TTC549 (cell line): ENCODE measurements at regions not wholly inside any gene's neighbourhood (a gene's known extent, or its start where the extent isn't known, plus 50 kb on each side); places are given as distances from the start of the nearest gene placed in this dataset.

Experiments used
- FAIRE-seq: peaks from 2 replicates; lab custom pipeline; 2012; peaks lifted over from hg19 to GRCh38; lab: Jason Lieb, UNC

DNA sequence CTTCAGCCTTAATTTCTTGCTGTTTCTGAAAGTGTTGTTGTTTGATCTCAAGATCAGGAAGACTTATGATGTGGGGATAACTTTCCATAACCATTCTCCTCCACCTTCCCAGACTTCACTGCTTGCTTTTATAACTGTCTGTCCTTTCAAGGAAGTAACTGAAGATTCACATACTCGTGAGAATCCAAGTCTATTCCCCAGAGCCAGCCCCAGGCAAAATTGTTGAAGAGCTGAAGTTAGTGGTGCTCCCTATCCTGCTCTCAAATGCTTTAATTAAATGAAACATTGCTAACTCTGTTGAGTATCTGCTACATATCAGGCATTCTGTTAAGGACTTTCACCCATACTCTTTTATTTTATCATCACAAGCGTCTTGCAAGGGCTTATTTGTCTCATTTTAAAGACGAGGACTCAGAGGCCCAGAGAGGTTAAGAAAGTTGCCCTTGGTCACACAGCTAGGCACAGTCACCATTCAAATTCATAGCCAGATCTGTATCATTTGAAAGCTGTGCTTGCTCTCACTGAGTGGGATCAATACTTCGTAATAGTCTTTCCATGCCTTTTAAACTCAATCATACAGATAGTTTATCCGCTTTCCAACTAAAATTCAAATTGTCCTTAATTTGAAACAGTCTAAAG lies 189.8 kb upstream of the TCF4 start:
- no peak for FAIRE-seq

DNA sequence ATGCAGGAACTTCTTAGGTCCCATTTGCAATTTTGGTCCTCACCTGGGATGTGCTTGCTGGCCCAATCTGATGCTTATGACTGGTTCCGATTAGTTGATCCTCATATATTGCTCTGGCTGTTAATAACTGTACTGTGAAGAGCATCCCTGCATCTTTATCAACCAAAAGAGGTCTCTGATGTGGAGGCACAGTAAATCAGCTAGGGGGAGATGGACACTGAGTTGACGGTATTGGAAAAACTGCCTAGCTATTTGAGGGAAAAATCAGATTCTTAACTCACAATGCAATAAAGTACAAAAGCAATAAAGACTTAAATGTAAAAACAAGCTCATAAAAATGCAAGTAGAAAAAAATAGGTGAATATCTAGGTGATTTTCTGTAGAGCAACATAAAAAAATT lies 188.0 kb upstream of the TCF4 start:
- no peak for FAIRE-seq

DNA sequence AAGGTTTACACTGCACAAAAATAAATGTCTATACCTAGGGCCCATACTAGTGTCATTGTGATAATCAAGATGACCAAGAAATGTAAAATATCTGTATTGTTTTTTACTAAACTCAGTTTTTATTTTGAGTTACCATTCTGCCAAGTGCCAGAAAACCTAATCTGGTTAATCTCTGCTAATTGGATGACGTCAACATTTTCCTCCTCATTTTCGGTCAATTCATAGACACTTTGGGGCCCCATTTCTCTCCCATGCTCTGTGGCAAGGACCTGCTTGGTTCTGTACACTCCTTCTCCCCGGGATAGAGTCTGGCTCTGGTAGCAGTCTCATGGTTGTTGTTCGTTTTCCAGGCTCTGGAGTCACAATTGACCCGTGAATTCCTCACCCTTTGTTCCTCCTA lies 186.5 kb upstream of the TCF4 start:
- no peak for FAIRE-seq

DNA sequence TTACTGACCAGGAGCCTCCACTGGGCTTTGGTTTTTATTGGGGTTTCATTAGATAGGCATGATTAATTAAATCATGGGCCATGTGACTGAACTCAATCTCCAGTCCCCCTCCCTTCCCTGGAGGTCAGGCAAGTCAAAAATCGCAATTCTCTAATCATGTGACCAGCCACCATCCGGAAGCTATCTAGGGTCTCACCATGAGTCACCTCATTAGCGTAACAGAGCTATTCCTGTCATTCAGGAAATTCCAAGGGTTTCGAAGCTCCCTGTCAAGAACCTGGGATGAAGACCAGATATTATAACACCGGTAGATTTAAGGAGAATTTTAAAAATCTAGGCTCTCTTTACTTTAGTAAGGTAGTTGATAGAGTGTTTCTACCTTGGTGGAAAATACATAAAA lies 180.3 kb upstream of the TCF4 start:
- FAIRE-seq, result no peak

DNA sequence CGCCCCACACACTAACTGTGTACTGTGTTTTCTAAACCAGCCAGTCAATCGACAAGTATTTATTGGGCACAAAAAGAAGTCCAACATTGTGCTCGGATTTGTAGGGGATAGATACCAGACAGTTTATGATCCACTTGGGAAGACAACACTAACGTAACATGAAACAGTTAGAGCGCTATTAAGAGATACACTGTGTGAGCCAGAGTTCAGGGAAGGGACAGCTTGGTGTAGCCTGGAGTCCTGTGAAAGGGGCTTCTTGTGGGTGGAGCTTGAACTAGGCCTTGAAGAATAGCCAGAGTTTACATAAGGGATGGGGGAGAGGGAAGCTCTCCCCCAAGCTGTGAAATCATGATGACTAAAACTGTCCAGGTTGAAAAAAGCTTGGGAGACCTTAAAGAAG lies 176.4 kb upstream of the TCF4 start:
- no peak for FAIRE-seq

DNA sequence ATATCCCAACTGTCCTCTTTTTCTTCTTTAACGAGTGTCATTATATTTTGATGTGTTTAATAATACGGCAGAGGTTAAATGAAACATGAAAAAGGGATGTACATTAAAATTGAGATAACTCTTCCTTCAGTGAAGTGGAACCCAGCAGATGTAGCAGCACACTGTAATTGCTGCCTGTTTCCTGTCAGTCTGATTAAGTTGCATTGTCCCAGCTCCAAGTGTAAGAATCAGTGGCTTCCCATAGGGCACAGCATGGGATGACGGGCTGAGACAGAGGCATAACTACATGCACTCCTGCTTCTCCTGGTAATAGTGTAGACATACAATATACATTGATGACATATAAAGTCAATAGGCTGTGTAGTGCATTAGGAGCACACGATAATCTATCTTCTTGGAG lies 175.8 kb upstream of the TCF4 start:
- FAIRE-seq, result no peak

DNA sequence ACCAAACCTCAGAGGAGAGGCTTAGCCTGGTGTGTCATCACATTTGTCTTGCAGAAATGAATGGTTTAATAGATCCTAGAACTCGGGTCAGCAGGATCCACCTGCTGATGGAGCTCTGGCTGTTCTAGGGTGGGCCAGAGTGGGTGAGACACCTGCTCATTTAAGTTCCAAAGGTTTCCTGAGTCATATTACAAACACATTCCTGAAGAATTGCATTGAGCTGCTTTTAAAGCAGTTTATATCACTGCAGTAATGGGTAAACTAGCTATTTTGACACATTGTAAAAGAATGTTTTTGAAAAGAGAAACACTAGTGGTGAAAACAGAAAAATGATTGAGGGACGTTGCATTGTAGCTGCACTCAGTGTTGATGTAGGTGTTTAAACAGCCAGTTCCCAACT lies 175.3 kb upstream of the TCF4 start:
- no peak for FAIRE-seq

DNA sequence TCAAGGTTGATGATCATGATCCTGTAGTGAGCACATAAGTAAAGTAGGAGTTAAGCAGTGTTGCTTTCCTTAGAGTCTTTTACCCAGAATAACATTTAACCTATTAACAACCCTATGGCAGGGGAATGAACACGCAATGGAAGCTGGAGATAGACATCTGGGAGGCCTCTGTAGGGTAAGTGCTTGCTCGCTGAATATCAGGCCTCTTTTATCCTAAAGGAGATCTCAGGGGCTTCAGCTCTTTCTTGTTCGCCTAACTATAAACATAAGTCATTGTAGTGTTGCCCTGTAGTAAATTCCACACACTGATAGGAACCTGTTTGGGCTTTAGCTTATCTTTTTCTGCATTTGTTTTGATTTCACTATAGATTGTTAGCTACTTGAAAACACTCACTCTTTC lies 174.4 kb upstream of the TCF4 start:
- no peak for FAIRE-seq

DNA sequence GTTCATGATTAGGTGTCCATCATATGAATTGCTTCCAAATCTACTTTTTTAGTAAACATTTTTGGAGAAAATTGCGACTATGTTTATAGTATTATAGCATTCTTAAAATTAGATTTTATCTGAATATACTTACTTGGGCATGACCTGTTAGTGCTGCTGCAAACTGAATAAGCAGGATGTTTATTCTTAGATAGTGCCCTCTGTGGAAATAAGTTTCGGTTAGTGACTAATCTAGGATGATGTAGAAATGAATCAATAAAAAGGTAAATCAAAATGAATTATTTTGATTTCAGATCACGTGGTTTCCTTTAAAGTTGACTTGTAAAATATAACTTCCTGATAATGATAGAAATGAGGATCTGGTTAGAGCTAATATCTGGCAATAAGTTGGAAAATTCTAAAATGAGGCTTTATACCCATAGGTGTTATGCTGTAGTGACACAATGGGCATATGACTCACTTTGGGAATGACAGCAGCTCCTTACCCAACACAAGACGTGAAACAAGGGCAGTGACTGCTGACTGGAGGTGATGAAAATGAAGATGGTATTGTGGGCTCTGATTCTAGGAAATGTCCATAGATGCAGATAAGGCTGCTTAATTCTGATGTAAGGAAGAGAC lies 165.8 kb upstream of the TCF4 start:
- FAIRE-seq, result no peak

DNA sequence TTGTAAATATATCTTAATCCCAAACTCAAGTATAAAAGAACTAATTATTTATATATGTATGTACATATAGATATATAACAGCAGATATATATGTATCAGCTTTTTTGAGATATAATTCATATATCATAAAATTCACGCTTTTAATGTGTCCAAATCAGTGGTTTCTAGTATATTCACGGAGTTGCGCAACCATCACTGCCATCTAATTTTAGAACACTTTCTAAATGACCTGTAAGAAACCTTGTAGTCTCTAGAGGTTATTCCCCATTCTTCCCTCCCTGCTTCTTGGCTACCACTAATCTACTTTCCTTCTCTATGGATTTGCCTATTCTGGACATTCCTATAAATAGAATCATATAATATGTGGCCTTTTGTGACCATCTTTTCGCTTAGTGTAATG lies 163.5 kb upstream of the TCF4 start:
- FAIRE-seq, result no peak

DNA sequence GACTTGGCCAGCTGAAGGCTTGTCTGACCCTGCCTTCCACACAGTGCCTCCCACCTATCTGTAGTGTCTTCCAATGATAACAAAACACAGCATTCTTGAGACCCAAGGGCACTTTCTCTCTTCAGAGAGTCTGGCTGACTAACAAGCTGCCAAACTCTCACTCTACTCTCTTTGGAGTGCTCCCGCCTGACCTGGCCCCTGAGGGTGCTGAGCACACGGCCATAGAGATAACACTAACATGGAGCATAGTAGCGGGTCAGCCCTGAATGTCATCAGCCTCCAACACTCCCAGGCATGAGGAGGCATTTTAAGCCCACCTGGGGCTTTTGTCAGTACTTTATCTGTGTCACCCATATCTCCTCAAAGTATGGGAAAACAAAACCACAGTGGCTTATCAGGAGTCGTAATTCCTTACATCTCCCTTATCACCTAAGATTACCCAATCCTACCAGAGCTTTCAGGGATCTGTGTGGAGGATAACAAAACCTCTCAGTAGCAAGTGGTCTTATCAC lies 160.3 kb upstream of the TCF4 start:
- FAIRE-seq, result no peak

DNA sequence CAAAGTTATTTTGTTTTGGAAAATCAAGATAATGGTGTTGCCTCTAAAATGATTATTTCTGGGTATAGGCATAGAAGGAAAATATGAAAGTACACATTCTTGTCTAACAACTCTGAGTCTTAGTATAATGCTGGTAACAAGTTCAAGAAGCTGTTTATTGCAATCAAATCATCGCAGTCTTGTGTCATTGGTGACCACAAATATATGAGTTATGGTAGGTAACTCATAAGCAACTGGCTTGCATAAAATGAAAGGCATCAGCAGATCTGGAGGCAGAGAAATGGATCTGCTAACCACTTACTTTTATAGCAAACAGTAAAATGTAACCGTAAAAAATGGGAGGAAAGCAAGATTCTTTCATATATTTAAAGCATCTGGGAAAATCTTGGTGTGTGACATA lies 156.2 kb upstream of the TCF4 start:
- FAIRE-seq, result no peak

DNA sequence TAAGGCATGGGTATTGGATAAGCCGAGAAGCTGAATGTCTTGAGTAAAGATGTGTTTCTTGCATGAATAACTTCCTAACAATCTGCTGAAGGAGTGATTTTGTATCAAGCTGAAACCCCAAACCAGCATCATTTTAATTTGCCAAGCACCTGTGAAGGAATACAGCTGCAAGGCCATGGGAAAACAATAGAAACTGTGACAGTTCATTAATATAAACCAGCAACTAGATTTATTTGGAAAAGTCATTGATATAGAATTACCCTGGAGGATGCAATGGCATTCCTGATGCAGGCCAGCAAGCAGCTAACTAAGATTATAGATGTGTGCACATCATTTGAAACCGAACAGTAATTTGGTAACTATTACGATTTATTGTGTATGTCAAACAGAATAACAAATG lies 155.7 kb upstream of the TCF4 start:
- no peak for FAIRE-seq

DNA sequence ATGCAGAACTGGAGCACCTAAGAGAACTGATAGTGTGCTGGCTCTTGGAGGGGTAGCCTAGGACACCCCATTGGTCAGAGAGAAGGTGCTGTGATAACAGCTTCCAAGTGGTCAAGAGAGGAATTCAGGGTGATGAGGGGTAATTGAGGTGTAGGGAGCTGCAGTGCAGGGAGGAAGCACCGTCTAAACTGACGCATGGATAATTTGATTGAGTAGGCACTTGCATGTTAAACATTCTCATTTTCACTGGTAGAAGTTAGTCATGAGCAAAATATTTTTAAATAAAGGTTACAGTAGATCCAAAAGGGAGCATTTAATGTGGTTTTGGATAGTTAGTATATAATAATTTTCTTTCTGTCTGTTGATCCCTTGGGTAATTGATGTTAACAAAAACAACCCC lies 155.1 kb upstream of the TCF4 start:
- FAIRE-seq, result no peak

DNA sequence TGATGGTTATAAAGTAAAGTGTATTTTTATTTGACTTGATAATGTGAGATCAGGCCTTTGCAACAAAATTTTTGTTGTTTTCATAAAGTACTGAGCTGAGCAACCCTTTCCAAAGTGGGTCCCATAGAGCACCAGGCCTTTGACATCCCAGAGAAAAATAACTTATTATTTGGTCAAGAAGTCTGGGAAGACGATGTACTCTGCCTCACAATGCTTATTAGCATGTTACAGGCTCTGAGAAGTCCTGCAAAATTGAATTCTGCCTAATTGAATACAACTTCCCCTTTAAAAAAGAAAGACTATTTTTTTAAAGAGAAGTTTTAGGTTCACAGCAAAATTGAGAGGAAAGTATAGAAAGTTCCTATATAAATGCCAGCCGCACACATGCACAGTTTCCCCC lies 151.5 kb upstream of the TCF4 start:
- no peak for FAIRE-seq

DNA sequence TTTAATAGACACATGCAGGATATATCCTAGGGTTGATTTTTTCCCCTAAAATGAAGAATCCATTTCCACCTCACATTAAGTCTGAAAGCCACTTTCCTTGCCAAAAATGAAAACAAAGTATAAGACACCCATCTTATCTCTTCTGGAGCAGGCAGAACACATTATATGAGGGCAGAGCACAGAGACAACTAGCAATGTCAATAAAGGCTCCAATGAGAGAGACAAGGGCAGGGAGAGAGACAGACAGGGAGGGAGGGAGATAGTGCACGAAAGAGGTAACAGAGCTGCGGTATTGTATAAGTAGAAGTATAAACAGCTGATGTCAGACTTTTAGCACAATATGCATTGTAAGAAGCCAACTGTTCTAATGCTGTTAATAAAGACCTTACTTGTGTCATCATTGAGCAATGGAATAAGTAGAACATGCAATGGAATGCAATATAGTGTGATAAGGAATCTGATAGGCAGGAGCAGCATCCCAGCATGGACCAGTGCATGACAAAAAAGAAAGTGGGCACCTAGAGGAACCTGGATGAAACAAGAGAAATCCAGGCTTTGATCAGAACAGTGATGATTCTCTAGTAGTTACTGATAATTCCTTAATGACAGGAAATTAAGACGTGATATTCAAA lies 150.6 kb upstream of the TCF4 start:
- FAIRE-seq, result no peak

DNA sequence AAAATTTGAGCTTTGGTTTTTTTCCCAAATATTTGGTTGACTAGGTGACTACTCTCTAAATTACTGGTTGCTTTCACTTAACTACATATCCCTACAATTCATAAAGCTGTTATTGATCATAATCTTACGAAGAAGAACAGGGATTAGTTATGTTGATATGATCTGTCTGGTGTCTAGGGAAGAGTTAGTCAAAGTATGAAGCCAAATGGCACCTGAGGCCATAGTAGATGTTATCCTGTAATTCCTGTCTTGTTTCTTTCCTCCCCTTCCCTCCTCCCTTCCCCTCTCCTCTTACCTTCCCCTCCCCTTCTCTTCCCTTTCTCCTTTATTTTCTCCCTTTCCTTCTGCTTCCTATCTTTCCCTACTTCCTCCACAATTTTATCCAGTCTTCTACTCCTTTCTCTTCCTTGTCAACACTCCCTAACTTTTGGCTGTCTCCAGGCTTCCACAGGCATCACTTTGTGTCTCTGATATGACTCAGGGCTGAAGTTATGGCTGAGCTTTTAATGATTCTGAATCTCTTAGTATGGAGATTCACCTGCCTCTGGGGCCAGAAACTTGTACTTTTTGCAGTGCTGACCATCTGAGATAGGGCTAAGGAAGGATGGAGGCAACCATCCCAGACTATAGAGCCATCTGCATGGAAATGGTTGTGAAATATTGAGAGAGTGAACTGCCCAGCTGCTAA lies 149.9 kb upstream of the TCF4 start:
- no peak for FAIRE-seq

DNA sequence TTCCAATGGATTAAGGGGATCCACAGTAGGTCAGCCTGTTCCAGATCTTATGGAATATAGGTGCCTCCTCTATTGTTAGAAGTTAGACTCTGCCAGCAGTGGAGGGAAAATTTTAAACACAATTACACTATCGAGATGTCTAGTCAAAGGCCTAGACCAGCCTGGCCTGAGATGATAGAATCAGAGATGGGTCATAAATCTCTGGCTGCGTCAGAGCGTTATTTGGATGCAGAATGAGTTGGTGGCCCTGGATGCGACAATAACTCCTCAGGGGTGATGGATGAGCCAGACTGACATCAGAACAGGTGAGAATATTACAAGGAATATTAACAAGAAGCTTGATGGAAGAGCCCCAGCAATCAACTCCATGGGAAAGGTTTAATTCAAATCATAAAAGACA lies 149.3 kb upstream of the TCF4 start:
- FAIRE-seq, result no peak

DNA sequence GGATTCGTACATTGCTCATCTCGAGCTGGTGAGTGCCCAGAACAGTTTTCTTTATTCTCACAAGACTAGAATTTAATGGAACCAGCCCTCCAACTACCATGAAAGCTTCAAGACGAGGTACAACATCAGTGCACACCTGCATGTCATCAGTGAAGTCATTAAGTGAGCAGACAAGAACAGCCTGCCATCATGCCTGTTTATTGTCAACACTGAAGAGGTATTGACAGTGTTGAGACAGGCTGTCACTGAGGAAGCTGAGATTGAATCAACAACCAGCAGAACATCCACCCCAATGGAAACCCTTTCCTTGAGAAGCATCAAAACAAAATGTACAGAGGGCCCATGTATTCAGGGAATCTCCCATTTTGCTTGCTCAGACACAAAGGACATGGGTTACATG lies 148.0 kb upstream of the TCF4 start:
- no peak for FAIRE-seq

DNA sequence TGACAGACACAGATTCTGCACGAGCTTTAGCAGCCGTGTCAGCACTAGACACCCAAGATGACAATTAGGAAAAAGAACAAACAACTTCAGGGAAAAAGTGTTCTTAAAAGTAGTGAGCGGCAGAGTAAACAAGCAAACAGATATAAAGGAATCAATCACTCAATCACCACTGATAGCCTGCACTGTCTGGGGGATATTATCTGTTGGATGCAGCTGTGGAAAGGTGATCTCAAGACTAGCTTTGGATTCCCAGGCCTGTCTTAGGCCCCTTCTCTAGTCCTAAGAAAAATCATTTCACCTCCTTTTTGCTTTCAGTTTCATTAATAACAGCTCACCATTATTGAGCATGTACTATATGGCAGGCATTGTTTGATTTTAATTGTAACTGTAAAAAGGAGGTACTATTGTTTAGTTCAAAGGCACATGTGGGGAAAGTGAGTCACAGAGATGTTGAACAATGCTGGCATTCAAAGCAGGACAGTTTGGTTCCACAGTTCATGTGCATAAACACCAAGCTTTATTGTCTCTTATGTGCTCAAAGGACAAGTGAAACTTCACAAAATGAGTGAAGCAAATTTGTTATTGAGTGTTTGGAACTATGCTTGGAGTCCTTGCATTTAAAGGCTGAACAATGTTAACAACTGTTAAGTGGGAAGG lies 147.3 kb upstream of the TCF4 start:
- FAIRE-seq, result no peak

DNA sequence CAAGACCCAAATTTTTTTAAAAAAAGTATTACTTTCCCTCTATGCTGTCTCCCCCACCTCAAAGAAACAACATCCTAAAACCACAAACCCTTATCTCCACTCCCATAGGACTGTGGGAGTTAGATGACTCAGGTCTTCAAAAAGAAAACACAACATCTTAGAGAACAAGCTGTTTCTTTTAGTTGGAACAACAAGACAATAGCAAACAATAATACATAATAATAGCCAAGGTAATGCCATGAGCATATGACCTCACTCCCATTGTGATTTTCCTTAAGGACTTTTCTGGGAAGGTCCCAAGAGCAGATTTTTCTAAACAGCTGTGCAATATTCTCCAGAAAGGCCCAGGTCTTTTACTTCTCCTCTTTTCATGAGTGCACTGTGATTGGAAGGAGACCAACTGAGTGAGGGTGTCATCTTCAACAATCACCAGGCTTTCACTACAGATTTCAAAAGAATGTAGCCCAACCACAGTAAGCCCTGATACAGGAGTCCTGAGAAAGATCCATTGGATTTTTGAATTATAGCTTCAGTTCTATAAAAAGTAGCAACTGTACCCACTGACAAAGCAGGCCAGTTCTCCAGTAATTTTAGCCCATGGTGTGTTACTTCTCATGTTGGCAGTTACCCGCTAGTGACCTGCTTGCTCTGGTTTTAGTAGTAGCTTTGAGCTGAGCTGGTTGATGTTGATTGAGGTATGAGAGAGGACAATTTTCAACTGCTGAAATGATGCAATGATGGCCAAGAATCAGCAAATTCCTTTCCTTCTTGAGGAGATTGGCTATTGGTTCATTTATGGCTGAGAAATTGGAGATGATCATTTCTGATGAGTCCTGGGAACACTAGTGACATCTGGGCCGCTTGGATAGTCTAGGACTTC lies 144.5 kb upstream of the TCF4 start:
- FAIRE-seq, result no peak

DNA sequence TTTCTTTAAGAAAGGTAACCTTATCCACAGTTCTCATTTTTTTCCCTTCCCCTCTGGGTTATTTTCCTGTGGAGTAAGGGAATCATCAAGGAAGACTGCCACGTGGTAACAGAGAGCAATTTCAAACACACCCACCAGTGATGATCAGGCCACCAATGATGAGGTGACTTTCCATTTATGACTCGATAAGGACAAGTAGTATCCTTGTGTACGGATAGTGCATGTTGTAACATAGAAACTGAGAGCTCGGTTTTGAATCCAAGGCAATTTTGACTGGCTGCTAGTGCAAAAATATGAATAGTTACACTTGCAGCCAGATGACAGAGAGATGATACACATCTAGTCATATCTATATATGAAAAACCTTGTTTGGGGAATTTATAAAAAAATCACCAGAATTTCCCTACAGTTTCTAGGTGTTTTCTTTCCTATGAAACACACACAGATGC lies 143.6 kb upstream of the TCF4 start:
- FAIRE-seq, result no peak
